HG03064 (cell line): ENCODE measurements at regions not wholly inside any gene's neighbourhood (a gene's known extent, or its start where the extent isn't known, plus 50 kb on each side); places are given as distances from the start of the nearest gene placed in this dataset.

ENCODE experiments used
- ATAC-seq: cut with Tn5 transposase; IDR thresholded peaks from one replicate; pipeline ENCODE4 v1.9.1; 2021; ENCODE audit warnings: low read depth; ENCODE audit not compliant: unreplicated experiment

GRCh38 chr3:99242271-99242670, 340.8 kb upstream of the DCBLD2 start:
- ATAC-seq: no peak

GRCh38 chr3:99240700-99241099, 339.2 kb upstream of the DCBLD2 start:
- ATAC-seq: no peak

GRCh38 chr3:99236576-99236975, 335.1 kb upstream of the DCBLD2 start:
- no peak for ATAC-seq

GRCh38 chr3:99232696-99233095, 331.2 kb upstream of the DCBLD2 start:
- ATAC-seq: no peak

GRCh38 chr3:99218468-99218867, 317.0 kb upstream of the DCBLD2 start:
- no peak for ATAC-seq

- ATAC-seq: no peak
Measured at GRCh38 chr3:99212969-99213368, 311.5 kb upstream of the DCBLD2 start.

GRCh38 chr3:99211309-99211708, 309.8 kb upstream of the DCBLD2 start:
- no peak for ATAC-seq

- ATAC-seq: no peak
Measured at GRCh38 chr3:99199021-99199420, 297.5 kb upstream of the DCBLD2 start.

GRCh38 chr3:99191186-99191585, 289.7 kb upstream of the DCBLD2 start:
- no peak for ATAC-seq

GRCh38 chr3:99188936-99189335, 287.4 kb upstream of the DCBLD2 start:
- ATAC-seq: no peak

- ATAC-seq: no peak
Measured at GRCh38 chr3:99186016-99186415, 284.5 kb upstream of the DCBLD2 start.

GRCh38 chr3:99176169-99176964, 274.9 kb upstream of the DCBLD2 start:
- no peak for ATAC-seq

GRCh38 chr3:99175276-99175812, 273.8 kb upstream of the DCBLD2 start:
- ATAC-seq: no peak

- peak; percentile 60 for ATAC-seq
Measured at GRCh38 chr3:99172736-99173657, 271.5 kb upstream of the DCBLD2 start.

- ATAC-seq: no peak
Measured at GRCh38 chr3:99171800-99172199, 270.3 kb upstream of the DCBLD2 start.

- no peak for ATAC-seq
Measured at GRCh38 chr3:99170867-99171517, 269.5 kb upstream of the DCBLD2 start.

- ATAC-seq: no peak
Measured at GRCh38 chr3:99167071-99167470, 265.6 kb upstream of the DCBLD2 start.

GRCh38 chr3:99163314-99163713, 261.8 kb upstream of the DCBLD2 start:
- no peak for ATAC-seq

GRCh38 chr3:99159220-99159762, 257.8 kb upstream of the DCBLD2 start:
- no peak for ATAC-seq

- ATAC-seq: no peak
Measured at GRCh38 chr3:99145031-99145430, 243.5 kb upstream of the DCBLD2 start.

GRCh38 chr3:99143493-99143892, 242.0 kb upstream of the DCBLD2 start:
- no peak for ATAC-seq
